ENCODE measurements at regions not wholly inside any gene's neighbourhood (a gene's known extent, or its start where the extent isn't known, plus 50 kb on each side); places are given as distances from the start of the nearest gene placed in this dataset.

GRCh38 chr9:107593224-107593870 lies 103.8 kb upstream of the KLF4 start (continued):
- TF ChIP-seq ZNF416 (tag by site-specific recombination; IDR thresholded peaks at IDR 0.05) (no peak), ZXDB (tag by site-specific recombination; IDR thresholded peaks at IDR 0.05) (peak; percentile 58), ELK4 (IDR thresholded peaks at IDR 0.05; ENCODE audit: borderline replicate concordance, low read depth, low read length) (no peak), OSR2 (tag by site-specific recombination; IDR thresholded peaks at IDR 0.05) (peak; percentile 81), ZBTB8A (tag by site-specific recombination; IDR thresholded peaks at IDR 0.05) (peak; percentile 49; the same call in 1 of the 2 replicates), WT1 (tag by site-specific recombination; IDR thresholded peaks at IDR 0.05) (no peak), KLF17 (tag by site-specific recombination; IDR thresholded peaks at IDR 0.05) (no peak), HOXC10 (CRISPR knock-in tag; IDR thresholded peaks at IDR 0.05) (no peak), ZNF76 (tag by site-specific recombination; IDR thresholded peaks at IDR 0.05; ENCODE audit: borderline replicate concordance, low read depth) (no peak), MEIS1 (CRISPR knock-in tag; IDR thresholded peaks at IDR 0.05; ENCODE audit: borderline replicate concordance) (no peak), ZNF621 (tag by site-specific recombination; IDR thresholded peaks at IDR 0.05) (no peak), ZNF398 (tag by site-specific recombination; IDR thresholded peaks at IDR 0.05) (no peak), GFI1B (tag by site-specific recombination; IDR thresholded peaks at IDR 0.05) (no peak), ZFP69B (tag by site-specific recombination; IDR thresholded peaks at IDR 0.05) (no peak), BCL11B (tag by site-specific recombination; IDR thresholded peaks at IDR 0.05; ENCODE audit: low read depth) (peak; percentile 53; the same call in 1 of the 2 replicates), ZBTB49 (tag by site-specific recombination; IDR thresholded peaks at IDR 0.05; ENCODE audit: low read depth) (no peak), REPIN1 (tag by site-specific recombination; IDR thresholded peaks at IDR 0.05; ENCODE audit: low read depth) (no peak), BCL11A (tag by site-specific recombination; IDR thresholded peaks at IDR 0.05; ENCODE audit: low read depth) (peak; percentile 81; the same call in 1 of the 2 replicates), ZNF354C (tag by site-specific recombination; IDR thresholded peaks at IDR 0.05; ENCODE audit: borderline replicate concordance, low read depth) (no peak), ZNF660 (tag by site-specific recombination; IDR thresholded peaks at IDR 0.05) (no peak), ZNF560 (tag by site-specific recombination; IDR thresholded peaks at IDR 0.05; ENCODE audit: borderline replicate concordance) (no peak), GLIS2 (tag by site-specific recombination; IDR thresholded peaks at IDR 0.05) (no peak), ZNF48 (tag by site-specific recombination; IDR thresholded peaks at IDR 0.05) (no peak), ZNF473 (tag by site-specific recombination; IDR thresholded peaks at IDR 0.05) (no peak), SP2 (tag by site-specific recombination; IDR thresholded peaks at IDR 0.05) (no peak), ZNF530 (tag by site-specific recombination; IDR thresholded peaks at IDR 0.05; ENCODE audit: low read depth) (no peak), GLIS1 (tag by site-specific recombination; IDR thresholded peaks at IDR 0.05) (no peak), EGR2 (tag by site-specific recombination; IDR thresholded peaks at IDR 0.05; ENCODE audit: low read depth) (no peak), ZNF311 (tag by site-specific recombination; IDR thresholded peaks at IDR 0.05; ENCODE audit: borderline replicate concordance) (no peak), AEBP2 (tag by site-specific recombination; IDR thresholded peaks at IDR 0.05; ENCODE audit: borderline replicate concordance) (no peak), ZFP3 (tag by site-specific recombination; IDR thresholded peaks at IDR 0.05; ENCODE audit: low read depth) (no peak), ZNF571 (tag by site-specific recombination; IDR thresholded peaks at IDR 0.05) (no peak), ZNF292 (tag by site-specific recombination; IDR thresholded peaks at IDR 0.05; ENCODE audit: borderline replicate concordance, low read depth) (no peak)
